HL-60 (cell line): ENCODE measurements at regions not wholly inside any gene's neighbourhood (a gene's known extent, or its start where the extent isn't known, plus 50 kb on each side); places are given as distances from the start of the nearest gene placed in this dataset.

Experiments
- DNase-seq, 2 experiments: peaks; one replicate each; pipeline ENCODE4 v3.0.0-alpha.2; 2010 to 2020; ENCODE audit warnings: low read depth in 1 of 2, low spot score in 1 of 2
- H3K27ac ChIP-seq: fragments of 250-450 bp; sonication (Bioruptor Pico); replicated peaks from 2 replicates; pipeline ENCODE4 v1.5.1; 2020; ENCODE audit warnings: mild to moderate bottlenecking, moderate library complexity
- H3K27me3 ChIP-seq: fragments of 250-450 bp; sonication (Bioruptor Pico); 2 replicates; pipeline ENCODE4 v1.5.1; 2021; ENCODE audit warnings: mild to moderate bottlenecking, moderate library complexity; ENCODE audit not compliant: insufficient read depth, poor library complexity, severe bottlenecking
- H3K4me3 ChIP-seq: replicated peaks from 2 replicates; pipeline ENCODE4 v1.5.1; 2011; ENCODE audit warnings: mild to moderate bottlenecking, control low read depth, low read length; ENCODE audit not compliant: insufficient read depth
- CTCF ChIP-seq: IDR thresholded peaks from one replicate; pipeline ENCODE4 v1.5.1; 2011; ENCODE audit warnings: low read length, control low read depth, inconsistent platforms; ENCODE audit not compliant: insufficient read depth
- GABPA ChIP-seq: IDR thresholded peaks from 2 replicates; pipeline ENCODE4 v1.6.1; 2012; ENCODE audit warnings: low read depth
- POLR2AphosphoS5 ChIP-seq: IDR thresholded peaks from 2 replicates; pipeline ENCODE4 v1.6.1; 2012; ENCODE audit warnings: low read depth
- REST ChIP-seq: IDR thresholded peaks from 2 replicates; pipeline ENCODE4 v1.6.1; 2012; ENCODE audit warnings: low read depth; ENCODE audit not compliant: insufficient replicate concordance
- SPI1 ChIP-seq: IDR thresholded peaks from 2 replicates; pipeline ENCODE4 v1.6.1; 2012; ENCODE audit warnings: low read depth, mild to moderate bottlenecking, borderline replicate concordance

- Histone ChIP-seq H3K27me3 (no peaks in the 10 kb centered on the region), H3K4me3 (no peak overlapping the region), H3K27ac (no peak overlapping the region)
- no peak for DNase-seq
- TF ChIP-seq SPI1 (no peak), POLR2AphosphoS5 (no peak), GABPA (no peak), REST (no peak), CTCF (no peak)
Measured at GRCh38 chr22:25483931-25484330, 80.5 kb upstream of the GRK3 start.

GRCh38 chr22:25484521-25485315 lies 79.8 kb upstream of the GRK3 start:
- TF ChIP-seq CTCF (no peak), GABPA (no peak), SPI1 (no peak), POLR2AphosphoS5 (no peak), REST (no peak)
- no peak overlapping the region for H3K27ac ChIP-seq
- H3K27me3 ChIP-seq = no peaks in the 10 kb centered on the region
- H3K4me3 ChIP-seq = no peak overlapping the region
- DNase-seq = no peak

GRCh38 chr22:25485626-25486545 lies 78.6 kb upstream of the GRK3 start:
- H3K27me3 ChIP-seq = no peaks in the 10 kb centered on the region
- no peak overlapping the region for H3K27ac ChIP-seq
- H3K4me3 ChIP-seq = no peak overlapping the region
- TF ChIP-seq REST = no peak
- TF ChIP-seq SPI1 = no peak
- TF ChIP-seq GABPA = no peak
- TF ChIP-seq POLR2AphosphoS5 = no peak
- TF ChIP-seq CTCF = no peak
- no peak for DNase-seq
